ENCODE measurements at regions not wholly inside any gene's neighbourhood (a gene's known extent, or its start where the extent isn't known, plus 50 kb on each side); places are given as distances from the start of the nearest gene placed in this dataset.

- Histone ChIP-seq H3K36me3 (ENCODE audit: insufficient read depth) (no peaks in the 10 kb centered on the region), H3K27ac (ENCODE audit: low read depth) (no peak overlapping the region), H3F3A (replicated peaks; ENCODE audit: low read depth) (no peaks in the 10 kb centered on the region), H3K4me2 (no peak overlapping the region), H3K27me3 (ENCODE audit: insufficient read depth) (no peaks in the 10 kb centered on the region), H3K4me1 (ENCODE audit: insufficient read depth) (no peaks in the 10 kb centered on the region), H3K79me2 (replicated peaks; ENCODE audit: insufficient read depth) (no peaks in the 10 kb centered on the region), H2AFZ (no peak overlapping the region), H3K9me2 (ENCODE audit: insufficient read depth) (no peaks in the 10 kb centered on the region), H3K4me3 (no peak overlapping the region), H4K20me1 (replicated peaks; ENCODE audit: insufficient read depth) (no peaks in the 10 kb centered on the region)
- Mint-ChIP-seq H3K4me1 (no peaks in the 10 kb centered on the region), H3K36me3 (ENCODE audit: low read depth) (no peaks in the 10 kb centered on the region), H3K4me3 (no peak overlapping the region), H3K27me3 (ENCODE audit: insufficient read depth, low read depth, poor library complexity) (no peaks in the 10 kb centered on the region), H3K27ac (no peak overlapping the region), H3K9me3 (no peaks in the 10 kb centered on the region)
- DNase-seq (ENCODE audit: low spot score) (no peak), ATAC-seq (no peak)
- TF ChIP-seq JUNB (IDR thresholded peaks at IDR 0.05; ENCODE audit: unreplicated experiment) (no peak), ZNF462 (CRISPR knock-in tag; IDR thresholded peaks at IDR 0.05) (no peak), NANOG (IDR thresholded peaks at IDR 0.05; ENCODE audit: borderline replicate concordance) (no peak), ZNF114 (CRISPR knock-in tag; IDR thresholded peaks at IDR 0.05) (no peak)
Observed at GRCh38 chr3:34200576-34200975, 402.1 kb downstream of the PDCD6IP start.

- Mint-ChIP-seq H3K27me3 (ENCODE audit: insufficient read depth, low read depth, poor library complexity) (no peaks in the 10 kb centered on the region), H3K36me3 (ENCODE audit: low read depth) (no peaks in the 10 kb centered on the region), H3K4me3 (no peak overlapping the region), H3K27ac (no peak overlapping the region), H3K4me1 (no peaks in the 10 kb centered on the region), H3K9me3 (no peaks in the 10 kb centered on the region)
- DNase-seq (ENCODE audit: low spot score) (no peak), ATAC-seq (no peak)
- Histone ChIP-seq H3K4me1 (ENCODE audit: insufficient read depth) (no peaks in the 10 kb centered on the region), H3K4me3 (no peak overlapping the region), H3K36me3 (ENCODE audit: insufficient read depth) (no peaks in the 10 kb centered on the region), H3K79me2 (replicated peaks; ENCODE audit: insufficient read depth) (no peaks in the 10 kb centered on the region), H2AFZ (no peak overlapping the region), H3K4me2 (no peak overlapping the region), H3K9me2 (ENCODE audit: insufficient read depth) (no peaks in the 10 kb centered on the region), H3K27ac (ENCODE audit: low read depth) (no peak overlapping the region), H4K20me1 (replicated peaks; ENCODE audit: insufficient read depth) (no peaks in the 10 kb centered on the region), H3F3A (replicated peaks; ENCODE audit: low read depth) (no peaks in the 10 kb centered on the region), H3K27me3 (ENCODE audit: insufficient read depth) (no peaks in the 10 kb centered on the region)
- TF ChIP-seq ETS1 (IDR thresholded peaks at IDR 0.05) (no peak), ZNF462 (CRISPR knock-in tag; IDR thresholded peaks at IDR 0.05) (no peak)
Observed at GRCh38 chr3:34202975-34203374, 404.5 kb downstream of the PDCD6IP start.

Data from GM23338 (cell line).